H9 (cell line): ENCODE measurements at regions not wholly inside any gene's neighbourhood (a gene's known extent, or its start where the extent isn't known, plus 50 kb on each side); places are given as distances from the start of the nearest gene placed in this dataset.

Experiments
- DNase-seq: peaks from one replicate; pipeline ENCODE4 v3.0.0-alpha.2; 2017
- H2AFZ ChIP-seq: one replicate; pipeline ENCODE4 v1.6.1; 2013; ENCODE audit warnings: mild to moderate bottlenecking, low read length, control low read depth, moderate library complexity
- H2AK5ac ChIP-seq: 2 replicates; pipeline ENCODE4 v1.6.1; 2013; ENCODE audit warnings: low read length, control low read depth, mixed read lengths; ENCODE audit not compliant: insufficient read length
- H2BK120ac ChIP-seq: one replicate; pipeline ENCODE4 v1.6.1; 2013; ENCODE audit warnings: low read depth, mild to moderate bottlenecking, low read length, control low read depth, inconsistent platforms; ENCODE audit not compliant: poor library complexity, severe bottlenecking
- H2BK12ac ChIP-seq: 2 replicates; pipeline ENCODE4 v1.6.1; 2013; ENCODE audit warnings: low read length, control low read depth, mixed read lengths, low read depth; ENCODE audit not compliant: insufficient read length
- H2BK15ac ChIP-seq: 2 replicates; pipeline ENCODE4 v1.6.1; 2013; ENCODE audit warnings: low read depth, low read length, control low read depth
- H2BK20ac ChIP-seq: one replicate; pipeline ENCODE4 v1.6.1; 2013; ENCODE audit warnings: low read depth, mild to moderate bottlenecking, low read length, control low read depth, inconsistent platforms; ENCODE audit not compliant: poor library complexity, severe bottlenecking
- H2BK5ac ChIP-seq: 2 replicates; pipeline ENCODE4 v1.6.1; 2013; ENCODE audit warnings: low read length, control low read depth, mixed read lengths; ENCODE audit not compliant: insufficient read length
- H3K14ac ChIP-seq: 2 replicates; pipeline ENCODE4 v1.6.1; 2013; ENCODE audit warnings: low read length, control low read depth; ENCODE audit not compliant: insufficient read depth
- H3K18ac ChIP-seq: 2 replicates; pipeline ENCODE4 v1.6.1; 2013; ENCODE audit warnings: low read depth, mild to moderate bottlenecking, mixed read lengths, low read length, control low read depth; ENCODE audit not compliant: insufficient read length
- H3K23ac ChIP-seq: 2 replicates; pipeline ENCODE4 v1.6.1; 2013; ENCODE audit warnings: low read length, control low read depth, mixed read lengths, low read depth; ENCODE audit not compliant: insufficient read length
- H3K23me2 ChIP-seq: 2 replicates; pipeline ENCODE4 v1.6.1; 2013; ENCODE audit warnings: low read depth, mild to moderate bottlenecking, mixed read lengths, low read length, control low read depth; ENCODE audit not compliant: insufficient read length, poor library complexity, severe bottlenecking
- H3K27ac ChIP-seq: 2 replicates; pipeline ENCODE4 v1.5.1; 2013; ENCODE audit warnings: low read length, control low read depth, mixed read lengths, low read depth; ENCODE audit not compliant: insufficient read length
- H3K27me3 ChIP-seq: 2 replicates; pipeline ENCODE4 v1.6.1; 2013; ENCODE audit warnings: low read length, control low read depth, inconsistent platforms; ENCODE audit not compliant: insufficient read depth
- H3K4ac ChIP-seq: 2 replicates; pipeline ENCODE4 v1.6.1; 2013; ENCODE audit warnings: low read depth, mild to moderate bottlenecking, control low read depth, inconsistent platforms, low read length, moderate library complexity
- H3K4me1 ChIP-seq: 2 replicates; pipeline ENCODE4 v1.6.1; 2013; ENCODE audit warnings: low read length, control low read depth, inconsistent platforms; ENCODE audit not compliant: insufficient read depth
- H3K4me2 ChIP-seq: 2 replicates; pipeline ENCODE4 v1.6.1; 2013; ENCODE audit warnings: low read length, control low read depth, mixed read lengths; ENCODE audit not compliant: insufficient read length, insufficient read depth
- H3K56ac ChIP-seq: 2 replicates; pipeline ENCODE4 v1.6.1; 2013; ENCODE audit warnings: low read depth, mild to moderate bottlenecking, mixed read lengths, low read length, control low read depth; ENCODE audit not compliant: insufficient read length
- H3K79me1 ChIP-seq: 2 replicates; pipeline ENCODE4 v1.6.1; 2013; ENCODE audit warnings: low read depth, mild to moderate bottlenecking, moderate library complexity, low read length, control low read depth, inconsistent platforms; ENCODE audit not compliant: insufficient read depth, poor library complexity, severe bottlenecking
- H3K79me2 ChIP-seq: 2 replicates; pipeline ENCODE4 v1.6.1; 2013; ENCODE audit warnings: low read length, control low read depth, inconsistent platforms; ENCODE audit not compliant: insufficient read depth
- H3K9ac ChIP-seq: 2 replicates; pipeline ENCODE4 v1.6.1; 2013; ENCODE audit warnings: low read length, control low read depth, mixed read lengths; ENCODE audit not compliant: insufficient read length; ENCODE audit errors: extremely low read depth
- H3K9me3 ChIP-seq: one replicate; pipeline ENCODE4 v1.6.1; 2013; ENCODE audit warnings: low read depth, low read length, inconsistent platforms; ENCODE audit not compliant: control insufficient read depth
- H3T11ph ChIP-seq: one replicate; pipeline ENCODE4 v1.6.1; 2013; ENCODE audit warnings: mild to moderate bottlenecking, low read length, control low read depth, inconsistent platforms
- H4K20me1 ChIP-seq: one replicate; pipeline ENCODE4 v1.6.1; 2013; ENCODE audit not compliant: control insufficient read depth, insufficient read length, insufficient read depth
- H4K5ac ChIP-seq: 2 replicates; pipeline ENCODE4 v1.6.1; 2013; ENCODE audit warnings: low read depth, mild to moderate bottlenecking, mixed read lengths, low read length, control low read depth; ENCODE audit not compliant: insufficient read length
- H4K8ac ChIP-seq: replicated peaks from 2 replicates; pipeline ENCODE4 v1.6.1; 2013; ENCODE audit warnings: low read length, control low read depth, mixed read lengths, low read depth; ENCODE audit not compliant: insufficient read length
- H4K91ac ChIP-seq: 2 replicates; pipeline ENCODE4 v1.6.1; 2013; ENCODE audit warnings: low read depth, mild to moderate bottlenecking, moderate library complexity, mixed read lengths, low read length, control low read depth; ENCODE audit not compliant: insufficient read length
- H3K27ac Mint-ChIP-seq, 3 experiments: 2 replicates in 2 of 3; 3 replicates in 1 of 3; pipeline ENCODE4 v1.8.0; 2020 to 2021; ENCODE audit warnings: mixed read lengths in 3 of 3, mild to moderate bottlenecking in 1 of 3, moderate library complexity in 1 of 3
- H3K27me3 Mint-ChIP-seq: 2 replicates; pipeline ENCODE4 v1.8.0; 2021; ENCODE audit warnings: low read depth, mild to moderate bottlenecking, moderate library complexity, mixed read lengths
- H3K36me3 Mint-ChIP-seq, 3 experiments: 2 replicates in 2 of 3; 3 replicates in 1 of 3; pipeline ENCODE4 v1.8.0; 2020 to 2021; ENCODE audit warnings: low read depth in 3 of 3, mixed read lengths in 3 of 3; ENCODE audit not compliant: insufficient read depth in 1 of 3
- H3K4me1 Mint-ChIP-seq, 2 experiments: 2 replicates each; pipeline ENCODE4 v1.8.0; 2020; ENCODE audit warnings: mixed read lengths in 2 of 2
- H3K4me3 Mint-ChIP-seq, 2 experiments: 2 replicates in 1 of 2; 3 replicates in 1 of 2; pipeline ENCODE4 v1.8.0; 2020 to 2021; ENCODE audit warnings: mild to moderate bottlenecking in 2 of 2, mixed read lengths in 2 of 2, moderate library complexity in 1 of 2
- H3K9me3 Mint-ChIP-seq, 2 experiments: 2 replicates in 1 of 2; 3 replicates in 1 of 2; pipeline ENCODE4 v1.8.0; 2020; ENCODE audit warnings: mild to moderate bottlenecking in 2 of 2, mixed read lengths in 2 of 2, moderate library complexity in 1 of 2
- WGBS: extraction: QIAGEN DNeasy Blood & Tissue Kit; methylation state at CpG from one replicate; pipeline ENCODE4 v1.1.7; 2013; ENCODE audit warnings: missing lambda C conversion rate, low lambda C conversion rate, mixed read lengths; ENCODE audit not compliant: insufficient read length; ENCODE audit errors: extremely low coverage; 5-methylcytosine and 5-hydroxymethylcytosine counted together
- TF ChIP-seq, protein P1 (sequence below): fragments of 200-600 bp; sonication (generic); conservative IDR thresholded peaks from 3 replicates; pipeline ENCODE4 v1.8.0; 2021; ENCODE audit warnings: antibody characterized with exemption, mild to moderate bottlenecking

DNA sequence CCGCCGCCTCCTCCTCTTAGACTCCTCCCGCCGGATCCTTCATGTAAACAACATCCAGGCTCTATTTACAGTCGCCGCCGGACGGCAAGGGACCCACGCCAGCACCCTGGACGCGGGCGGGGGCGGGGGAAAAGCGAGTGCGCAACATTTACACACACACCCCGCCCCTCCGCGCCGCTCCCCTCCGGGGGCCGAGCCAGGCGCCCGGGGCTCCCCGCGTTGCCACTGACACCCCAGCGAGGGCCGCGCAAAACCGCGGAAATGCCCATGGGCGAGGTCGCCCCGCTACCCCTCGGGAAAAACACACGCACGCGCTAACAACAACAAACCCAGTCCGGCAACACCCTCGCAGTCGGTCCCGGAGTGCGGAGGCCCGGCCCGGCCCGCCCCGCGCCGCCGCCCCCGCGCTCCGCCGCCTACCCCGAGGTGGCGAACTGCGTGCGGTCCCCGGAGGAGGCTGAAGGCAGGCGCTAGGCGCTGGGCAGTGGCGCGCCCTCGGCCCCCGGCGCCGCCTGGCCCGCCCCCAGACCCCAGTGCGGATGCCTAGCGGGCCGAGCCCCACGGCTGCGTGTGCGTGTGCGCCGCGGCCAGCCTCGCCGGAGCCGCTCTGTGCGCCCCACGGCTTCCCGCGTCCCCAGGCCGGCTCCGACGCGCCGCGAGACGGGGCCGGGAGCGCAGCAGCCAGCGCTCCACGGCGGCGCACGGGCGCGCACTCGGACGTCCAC lies 81.1 kb upstream of the AK4 start:
- Histone ChIP-seq H2AK5ac (no peak overlapping the region), H2BK12ac (no peak overlapping the region), H4K91ac (no peak overlapping the region), H2BK15ac (no peak overlapping the region), H3K9ac (peak overlapping the region; percentile 64), H3K18ac (peak overlapping the region; percentile 22), H3K9me3 (no peaks in the 10 kb centered on the region), H3T11ph (no peak overlapping the region), H3K23ac (no peak overlapping the region), H3K79me1 (no peaks in the 10 kb centered on the region), H4K20me1 (peaks cover 2% of the 10 kb centered on the region), H2BK120ac (no peak overlapping the region), H4K5ac (no peak overlapping the region), H2AFZ (no peak overlapping the region), H3K14ac (peak overlapping the region; percentile 89), H3K27ac (no peak overlapping the region), H3K56ac (no peak overlapping the region), H3K4me2 (peak overlapping the region; percentile 49), H3K27me3 (no peaks in the 10 kb centered on the region), H2BK5ac (no peak overlapping the region), H3K4ac (no peak overlapping the region), H4K8ac (no peak overlapping the region), H3K23me2 (peaks cover 15% of the 10 kb centered on the region), H3K79me2 (peaks cover 10% of the 10 kb centered on the region; the same call in 1 of the 2 replicates), H2BK20ac (no peak overlapping the region), H3K4me1 (peaks cover 5% of the 10 kb centered on the region; the same call in 1 of the 2 replicates)
- peak overlapping the region; percentile 84 to 95 for H3K4me3 Mint-ChIP-seq
- peak; percentile 83 for DNase-seq
- peaks cover 0 to 11% (median 0%) of the 10 kb centered on the region in 3 experiments; a peak in 3 of 7 replicates for H3K36me3 Mint-ChIP-seq
- no CpG with 5 or more reads among the region's 101 CpGs for WGBS
- peaks cover 37% of the 10 kb centered on the region in 2 experiments for H3K4me1 Mint-ChIP-seq
- no peaks in the 10 kb centered on the region; the same call in 1 of the 2 replicates for H3K27me3 Mint-ChIP-seq
- TF ChIP-seq, protein P1, sequence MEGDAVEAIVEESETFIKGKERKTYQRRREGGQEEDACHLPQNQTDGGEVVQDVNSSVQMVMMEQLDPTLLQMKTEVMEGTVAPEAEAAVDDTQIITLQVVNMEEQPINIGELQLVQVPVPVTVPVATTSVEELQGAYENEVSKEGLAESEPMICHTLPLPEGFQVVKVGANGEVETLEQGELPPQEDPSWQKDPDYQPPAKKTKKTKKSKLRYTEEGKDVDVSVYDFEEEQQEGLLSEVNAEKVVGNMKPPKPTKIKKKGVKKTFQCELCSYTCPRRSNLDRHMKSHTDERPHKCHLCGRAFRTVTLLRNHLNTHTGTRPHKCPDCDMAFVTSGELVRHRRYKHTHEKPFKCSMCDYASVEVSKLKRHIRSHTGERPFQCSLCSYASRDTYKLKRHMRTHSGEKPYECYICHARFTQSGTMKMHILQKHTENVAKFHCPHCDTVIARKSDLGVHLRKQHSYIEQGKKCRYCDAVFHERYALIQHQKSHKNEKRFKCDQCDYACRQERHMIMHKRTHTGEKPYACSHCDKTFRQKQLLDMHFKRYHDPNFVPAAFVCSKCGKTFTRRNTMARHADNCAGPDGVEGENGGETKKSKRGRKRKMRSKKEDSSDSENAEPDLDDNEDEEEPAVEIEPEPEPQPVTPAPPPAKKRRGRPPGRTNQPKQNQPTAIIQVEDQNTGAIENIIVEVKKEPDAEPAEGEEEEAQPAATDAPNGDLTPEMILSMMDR = no peak
- H3K27ac Mint-ChIP-seq = peak overlapping the region in 2 of 3 experiments; percentile 95 to 97; a peak in 3 of 7 replicates
- H3K9me3 Mint-ChIP-seq = no peaks in the 10 kb centered on the region; a peak in 1 of 5 replicates
